AG08396 (cell line): ENCODE measurements at regions not wholly inside any gene's neighbourhood (a gene's known extent, or its start where the extent isn't known, plus 50 kb on each side); places are given as distances from the start of the nearest gene placed in this dataset.

Experiments used
- DNase-seq: peaks from one replicate; pipeline ENCODE4 v3.0.0; 2012; ENCODE audit warnings: low spot score, mixed read lengths

DNA sequence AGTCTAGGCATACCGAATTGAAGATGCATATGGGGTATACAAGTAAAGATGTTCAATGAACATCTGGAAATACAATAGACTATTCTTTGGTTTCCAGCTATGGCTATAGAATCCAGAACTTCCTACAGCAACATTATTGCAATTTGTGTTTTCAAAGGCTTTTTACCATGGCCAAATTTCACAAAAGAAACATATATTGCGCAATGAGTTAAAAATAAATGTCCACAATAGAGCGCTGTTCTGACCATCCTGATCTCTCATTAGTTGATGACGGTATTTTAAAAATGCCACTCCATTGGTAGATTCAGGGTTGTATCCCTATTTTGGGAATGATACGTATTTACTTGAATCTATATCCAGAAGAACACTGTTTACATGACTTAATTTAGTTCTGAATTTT lies 139.2 kb downstream of the LINC00632 start:
- no peak for DNase-seq

DNA sequence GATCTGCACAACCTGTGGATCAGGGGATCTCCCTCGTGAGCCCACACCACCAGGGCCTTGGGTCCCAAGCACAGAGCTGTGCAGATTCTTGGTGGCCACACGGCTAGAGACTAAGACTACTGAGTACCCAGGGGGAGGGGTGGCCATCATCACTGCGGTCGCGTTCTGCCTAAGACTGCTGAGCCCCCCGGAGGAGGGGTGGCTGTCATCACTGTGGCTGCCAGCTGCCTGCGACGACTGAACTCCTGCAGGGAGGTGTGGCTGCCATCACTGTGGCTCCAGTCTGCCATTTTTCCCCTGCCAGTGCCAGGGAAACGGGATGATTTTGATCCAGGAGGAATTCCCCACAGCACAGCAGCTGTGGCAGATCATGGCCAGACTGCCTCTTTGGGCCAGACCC lies 141.7 kb upstream of the SPANXB1 start:
- DNase-seq = no peak

DNA sequence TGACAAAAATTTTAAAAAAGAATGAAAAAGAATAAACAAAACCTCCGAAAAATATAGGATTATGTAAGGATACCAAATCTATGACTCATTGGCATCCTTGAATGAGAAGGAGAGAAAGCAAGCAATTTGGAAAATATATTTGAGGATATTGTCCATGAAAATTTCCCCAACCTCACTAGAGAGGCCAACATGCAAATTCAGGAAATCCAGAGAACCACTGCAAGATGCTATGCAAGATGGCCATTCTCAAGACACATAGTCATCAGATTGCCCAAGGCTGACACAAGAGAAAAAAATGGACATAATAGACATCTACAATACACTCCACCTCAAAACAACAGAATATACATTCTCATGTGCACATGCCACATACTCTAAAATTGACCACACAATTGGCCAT lies 135.9 kb upstream of the SPANXB1 start:
- DNase-seq = no peak

DNA sequence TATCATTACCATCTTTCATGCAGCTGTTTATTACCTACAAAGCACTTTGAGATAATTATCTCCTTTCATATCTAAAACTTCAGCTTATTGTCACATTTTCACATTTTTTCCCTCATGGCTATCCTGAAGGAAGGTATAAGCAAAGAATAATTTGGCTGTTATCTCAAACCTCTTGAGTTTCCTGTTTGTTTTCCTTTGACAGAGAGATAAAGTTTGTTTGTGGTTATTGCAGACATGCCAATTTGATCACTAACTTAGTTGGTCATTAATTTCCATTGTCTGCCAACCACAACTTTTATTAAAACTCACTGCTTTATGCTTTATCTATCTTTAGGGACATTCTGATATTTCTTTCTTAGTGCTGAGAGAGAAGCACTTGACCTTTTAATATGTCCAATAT lies 89.8 kb upstream of the SPANXB1 start:
- no peak for DNase-seq

DNA sequence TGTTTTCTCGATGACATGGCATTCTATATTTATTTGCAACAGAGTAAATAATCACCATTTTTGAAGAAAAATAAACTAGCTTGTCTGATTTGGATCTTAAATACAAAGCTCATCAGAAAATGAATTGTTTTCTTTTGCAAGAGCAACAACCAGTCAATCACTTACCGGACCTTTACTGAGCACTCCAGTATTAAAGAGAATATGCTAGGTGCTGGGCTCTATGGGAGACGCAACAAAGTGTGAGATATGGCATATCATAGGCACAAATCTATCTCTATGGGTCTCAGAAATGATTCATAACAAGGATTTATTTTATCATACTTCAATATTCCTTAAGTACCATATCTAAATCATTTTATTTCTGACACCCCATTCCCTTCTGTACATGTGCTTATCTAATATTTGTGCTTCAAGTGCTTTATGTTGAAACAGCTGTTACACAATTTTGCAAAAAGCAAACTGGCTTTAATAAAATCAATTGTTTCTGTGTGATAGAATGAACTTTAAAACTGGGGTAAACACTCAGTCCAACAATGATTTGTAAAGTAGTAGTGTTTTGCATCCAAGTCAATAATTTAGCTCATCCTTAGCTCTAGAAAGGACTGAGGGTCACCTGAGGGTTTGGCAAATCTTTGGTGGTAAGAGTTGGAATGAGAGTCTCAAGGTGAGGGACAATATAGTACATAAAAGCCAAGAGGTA lies 88.4 kb upstream of the SPANXB1 start:
- no peak for DNase-seq

DNA sequence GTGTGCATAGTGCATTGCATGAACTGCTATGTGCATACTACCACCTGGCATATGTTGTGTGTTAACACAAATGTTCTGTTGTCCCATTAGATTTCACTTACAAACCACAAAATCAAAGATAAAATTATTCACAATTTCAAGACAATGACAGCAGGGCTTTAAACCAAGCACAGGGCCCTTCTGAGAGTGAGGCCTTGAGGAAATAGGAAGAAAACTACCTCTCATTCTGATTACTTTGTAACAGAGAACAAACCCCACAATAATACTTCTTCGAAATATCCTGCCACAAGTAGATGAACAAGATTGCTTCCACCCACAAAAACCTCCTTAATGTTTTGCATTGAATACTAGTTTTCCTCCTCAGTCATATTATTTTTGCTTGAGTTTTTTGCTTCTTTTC lies 85.5 kb upstream of the SPANXB1 start:
- DNase-seq = no peak

DNA sequence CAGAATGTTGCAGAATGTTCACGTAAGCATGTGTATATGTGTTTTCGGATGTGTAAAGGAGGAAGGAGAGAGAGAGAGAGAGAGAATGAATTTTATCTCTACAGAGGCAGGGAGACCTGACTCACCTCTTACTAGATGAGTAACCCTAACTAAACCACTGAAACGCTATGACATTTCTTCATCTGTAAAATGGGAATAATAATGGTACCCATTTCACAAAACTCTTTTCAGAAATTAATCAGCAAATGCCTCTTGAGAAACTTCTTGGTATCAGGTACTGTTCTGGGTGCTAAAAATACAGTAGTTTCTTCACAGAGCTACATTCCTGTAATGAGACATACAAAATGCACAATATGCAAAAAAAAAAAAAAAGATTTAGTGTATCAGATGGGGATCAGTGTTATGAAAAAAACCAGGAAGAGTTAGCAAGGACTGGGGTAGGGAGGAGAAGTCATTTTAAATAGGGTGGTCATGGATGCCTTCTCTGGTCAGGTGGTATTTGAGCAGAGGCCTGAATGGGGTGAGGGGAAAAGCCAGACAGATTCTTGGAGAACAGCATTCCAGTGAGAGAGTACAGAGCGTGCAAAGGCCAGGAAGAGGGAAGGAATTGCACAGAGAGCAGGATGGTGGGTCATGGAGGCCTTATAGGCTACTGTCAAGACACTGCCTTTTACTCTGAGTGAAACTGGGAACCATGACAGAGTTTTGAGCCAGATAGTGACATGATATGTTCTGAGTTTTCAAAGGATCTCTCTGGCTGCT lies 84.9 kb upstream of the SPANXB1 start:
- no peak for DNase-seq

DNA sequence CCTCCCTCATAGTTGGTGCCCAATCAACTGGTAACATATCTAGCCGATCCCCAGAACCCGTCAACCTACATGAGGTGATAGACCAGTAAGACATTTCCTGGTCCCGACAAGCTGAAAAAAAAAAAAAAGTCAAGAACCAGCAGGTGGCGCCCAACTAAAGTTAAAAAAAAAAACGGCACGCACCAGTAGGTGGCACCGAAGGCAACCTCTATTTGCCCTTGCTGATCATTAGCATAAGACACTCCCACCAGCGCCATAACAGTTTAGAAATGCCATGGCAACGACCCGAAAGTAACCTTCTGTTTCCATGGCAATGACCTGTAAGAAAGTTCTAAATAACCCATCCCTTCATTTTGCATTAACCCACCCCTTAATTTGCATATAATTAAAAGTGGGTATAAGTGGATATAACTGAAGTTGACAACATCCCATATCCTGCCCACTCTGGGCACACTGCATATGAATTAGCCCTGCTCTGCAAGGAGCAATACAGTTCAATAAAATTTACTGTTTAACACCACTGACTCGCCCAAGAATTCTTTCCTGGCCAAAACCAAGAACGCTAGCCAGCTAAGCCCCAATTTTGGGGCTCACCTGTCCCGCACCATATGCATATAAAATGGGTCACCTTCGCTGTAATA lies 83.9 kb upstream of the SPANXB1 start:
- DNase-seq = peak; percentile 23

DNA sequence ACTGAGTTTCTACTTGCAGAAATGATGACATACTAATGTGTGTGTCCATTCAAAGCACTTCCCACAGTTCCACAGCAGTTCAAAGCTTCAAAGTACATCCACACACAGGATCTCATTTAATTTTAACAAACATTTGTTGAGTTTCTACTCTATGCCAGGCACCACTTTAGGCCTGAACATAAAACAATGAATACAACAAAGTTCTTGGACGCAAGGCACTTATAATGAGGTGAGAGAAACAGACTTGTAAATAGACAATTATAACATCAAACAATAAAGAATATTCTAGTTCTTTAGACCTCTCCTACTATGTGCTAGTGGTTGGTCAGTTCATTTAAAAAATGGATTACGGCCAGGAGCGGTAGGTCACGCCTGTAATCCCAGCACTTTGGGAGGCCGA lies 82.0 kb upstream of the SPANXB1 start:
- no peak for DNase-seq

DNA sequence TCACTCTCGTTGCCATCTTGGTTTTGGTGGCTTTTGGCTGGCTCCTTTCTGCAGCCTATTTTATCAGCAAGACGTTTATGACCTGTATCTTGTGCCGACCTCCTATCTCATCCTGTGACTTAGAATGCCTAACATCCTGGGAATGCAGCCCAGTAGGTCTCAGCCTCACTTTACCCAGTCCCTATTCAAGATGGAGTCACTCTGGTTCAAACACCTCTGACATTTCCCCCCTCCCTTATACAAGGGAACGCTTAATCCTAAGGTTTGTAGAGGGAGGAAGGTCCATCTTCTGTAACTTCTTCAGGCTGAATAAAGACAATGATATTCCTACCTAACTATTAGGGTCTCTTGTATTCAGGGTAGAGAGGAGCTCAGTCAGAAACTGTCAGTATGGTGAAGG lies 79.3 kb upstream of the SPANXB1 start:
- DNase-seq = no peak

DNA sequence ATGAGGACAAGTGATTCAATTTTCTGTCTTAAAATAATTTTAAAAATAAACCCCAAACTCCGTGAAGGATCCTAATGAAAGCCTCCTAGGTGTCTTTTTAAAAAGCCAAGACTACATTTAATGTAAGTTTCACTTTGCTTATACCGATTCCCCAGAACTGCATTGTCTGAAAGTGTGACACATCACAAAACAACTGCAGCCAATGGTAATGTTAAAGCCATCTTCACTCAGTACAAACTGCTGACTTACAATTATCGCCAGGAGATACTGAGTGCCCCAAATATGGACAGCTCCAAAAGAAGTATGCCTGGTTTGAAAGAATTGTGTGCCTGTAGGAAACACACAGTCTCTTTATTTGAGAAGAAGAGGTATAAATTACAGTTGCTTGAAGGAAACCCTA lies 73.7 kb upstream of the SPANXB1 start:
- no peak for DNase-seq

DNA sequence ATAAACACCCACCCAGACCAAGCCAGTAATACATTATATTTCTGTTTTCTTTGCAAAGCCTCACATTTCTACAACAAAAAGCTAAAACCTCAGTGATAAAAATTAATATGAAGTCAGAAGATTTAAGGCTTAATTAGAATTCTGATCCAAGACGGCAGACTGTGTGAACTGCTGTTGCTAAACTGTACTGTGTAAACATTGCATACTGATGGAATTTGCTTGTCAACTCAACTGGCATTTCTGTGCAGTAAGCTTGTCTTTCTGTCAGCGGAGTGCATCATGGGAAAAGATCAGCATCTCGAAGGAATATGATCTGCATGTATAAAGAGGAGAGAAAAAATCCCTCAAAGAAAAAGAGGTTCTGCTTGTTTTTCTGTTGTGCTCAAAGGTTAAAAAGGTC lies 69.4 kb upstream of the SPANXB1 start:
- DNase-seq = no peak

DNA sequence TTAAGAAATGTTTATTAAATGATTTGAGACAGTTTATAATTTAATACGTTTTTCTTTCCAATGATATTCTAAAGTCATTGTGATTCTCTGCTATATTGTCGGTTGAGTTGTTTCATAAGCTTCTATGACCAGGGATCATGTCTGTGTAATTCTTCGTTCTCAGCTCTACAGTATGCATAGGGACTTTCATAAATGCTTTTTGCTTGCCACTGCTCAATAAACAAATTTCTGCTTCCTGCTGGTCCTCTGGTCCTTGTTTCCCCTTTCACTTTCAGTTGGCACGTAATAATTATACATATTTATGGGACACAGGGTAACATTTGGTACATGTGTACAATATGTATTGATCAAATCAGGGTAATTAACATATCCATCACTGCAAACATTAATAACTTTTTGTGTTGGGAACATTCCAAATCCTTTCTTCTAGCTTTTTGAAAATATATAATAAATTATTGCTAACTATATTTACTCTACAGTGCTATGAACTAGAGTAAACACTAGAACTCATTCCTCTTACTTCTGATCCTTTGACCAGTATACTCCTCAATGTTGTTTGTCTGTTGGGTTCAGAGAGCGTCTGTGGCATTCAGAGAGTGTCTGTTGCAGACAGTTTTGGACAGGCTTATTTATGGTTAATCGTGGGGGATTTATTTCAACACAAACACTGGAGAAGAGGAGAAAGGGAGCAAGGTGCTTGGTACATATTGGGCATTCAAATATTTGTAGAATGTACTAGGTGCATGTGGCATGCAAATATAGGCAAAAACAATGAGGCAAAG lies 68.3 kb upstream of the SPANXB1 start:
- no peak for DNase-seq

DNA sequence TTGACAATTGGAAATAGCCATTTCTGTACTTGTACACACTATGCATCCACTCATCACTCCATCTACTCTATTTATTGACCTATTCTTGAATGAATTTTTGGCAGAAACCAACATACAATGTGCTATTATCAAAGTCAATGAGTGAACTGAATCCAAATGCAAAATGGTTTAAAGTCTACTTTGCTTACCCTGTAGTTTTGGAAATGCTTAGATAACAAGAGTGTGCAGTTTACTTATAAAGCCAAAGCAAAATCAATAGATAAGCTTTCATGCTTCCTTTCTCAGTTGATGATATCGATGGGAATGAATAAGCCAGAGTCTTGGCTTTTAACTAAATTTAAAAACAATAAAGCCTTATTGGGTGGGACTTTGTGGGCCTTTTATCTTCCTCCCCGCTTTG lies 58.9 kb upstream of the SPANXB1 start:
- DNase-seq = no peak

DNA sequence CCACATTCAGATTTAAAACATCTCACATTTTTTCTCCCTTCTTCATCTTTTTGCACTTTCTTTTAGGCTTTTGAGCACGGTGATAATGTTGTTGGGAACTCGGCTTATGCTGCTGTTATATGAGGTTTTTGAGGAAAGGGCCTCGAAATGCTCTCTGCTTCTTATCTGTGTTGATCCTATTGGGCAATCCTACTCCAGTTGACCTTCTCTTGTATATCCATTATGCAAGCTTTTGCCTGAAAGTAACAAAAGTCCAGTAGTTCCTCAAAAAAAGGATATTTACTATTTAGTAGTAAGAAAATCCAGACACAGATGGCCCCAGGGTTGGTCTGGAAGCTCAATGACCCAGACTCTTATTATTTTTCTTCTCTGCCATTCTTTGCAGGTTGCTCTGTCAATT lies 57.7 kb upstream of the SPANXB1 start:
- no peak for DNase-seq

DNA sequence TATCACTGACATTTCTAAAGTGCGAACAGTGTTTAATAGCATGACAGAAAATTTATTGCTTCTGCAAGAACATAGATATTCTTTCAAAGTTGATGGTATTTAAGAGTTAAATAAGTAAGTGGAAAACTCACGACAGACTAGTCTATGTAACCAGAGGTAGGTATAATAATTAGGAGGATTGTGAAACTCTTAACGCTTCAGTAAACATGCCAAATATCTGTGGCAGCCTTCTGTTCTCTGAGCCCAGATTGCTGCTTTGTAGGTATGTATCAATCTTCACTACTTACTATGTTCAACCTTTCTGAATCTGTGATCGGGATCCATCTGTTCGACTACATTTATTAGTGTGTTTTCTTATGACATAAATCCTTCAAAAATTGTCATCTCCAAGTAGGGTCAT lies 53.6 kb upstream of the SPANXB1 start:
- no peak for DNase-seq

DNA sequence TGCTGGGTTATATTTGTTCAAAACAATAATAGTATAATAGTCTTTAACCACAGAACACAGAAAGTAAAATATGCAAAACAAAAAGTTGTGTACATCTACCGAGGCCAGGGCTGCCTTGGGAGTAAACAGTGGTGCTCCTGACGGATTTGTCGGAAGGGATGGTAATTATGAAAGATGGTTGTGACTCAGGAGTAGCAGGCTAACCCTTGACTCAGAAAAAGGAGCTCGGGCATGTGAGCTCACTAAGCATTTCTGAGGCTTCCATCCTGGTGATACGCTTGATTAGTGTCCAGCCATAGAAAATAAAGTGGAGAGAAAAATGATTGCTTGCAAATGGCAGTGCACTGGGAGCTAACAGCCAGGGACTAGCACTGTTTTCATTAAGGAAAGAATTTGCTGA lies 53.2 kb upstream of the SPANXB1 start:
- DNase-seq = no peak
